ENCODE measurements at regions not wholly inside any gene's neighbourhood (a gene's known extent, or its start where the extent isn't known, plus 50 kb on each side); places are given as distances from the start of the nearest gene placed in this dataset.

- H3K27ac Mint-ChIP-seq: no peak overlapping the region
- POLR2A ChIA-PET: no interaction called here
- H3K27me3 Mint-ChIP-seq: peaks cover 4% of the 10 kb centered on the region
- no peaks in the 10 kb centered on the region for H3K36me3 Mint-ChIP-seq (ENCODE audit: low read depth)
- H3K4me1 Mint-ChIP-seq: no peaks in the 10 kb centered on the region
- ATAC-seq (ENCODE audit: low read depth) (no peak), DNase-seq (no peak)
- no peak for TF ChIP-seq CTCF (IDR thresholded peaks at IDR 0.05)
- H3K4me3 Mint-ChIP-seq: no peak overlapping the region
- H3K9me3 Mint-ChIP-seq: no peaks in the 10 kb centered on the region
- intact Hi-C loops (cut with micrococcal nuclease): no loop called here
- CTCF ChIA-PET: no interaction called here
Observed at GRCh38 chr9:3124001-3124400, 280.1 kb upstream of the PUM3 start.

GRCh38 chr9:3118081-3118480, 274.2 kb upstream of the PUM3 start:
- Mint-ChIP-seq H3K4me1 (no peaks in the 10 kb centered on the region), H3K9me3 (peaks cover 11% of the 10 kb centered on the region), H3K36me3 (ENCODE audit: low read depth) (no peaks in the 10 kb centered on the region), H3K4me3 (no peak overlapping the region), H3K27ac (no peak overlapping the region), H3K27me3 (no peaks in the 10 kb centered on the region)
- no peak for DNase-seq
- ChIA-PET CTCF (no interaction called here), POLR2A (no interaction called here)
- no peak for TF ChIP-seq CTCF (IDR thresholded peaks at IDR 0.05)
- no peak for ATAC-seq (ENCODE audit: low read depth)
- intact Hi-C loops (cut with micrococcal nuclease): no loop called here

- Mint-ChIP-seq H3K4me1 (no peaks in the 10 kb centered on the region), H3K27me3 (peaks cover 2% of the 10 kb centered on the region), H3K9me3 (no peaks in the 10 kb centered on the region), H3K36me3 (ENCODE audit: low read depth) (no peaks in the 10 kb centered on the region), H3K27ac (no peak overlapping the region), H3K4me3 (no peak overlapping the region)
- TF ChIP-seq CTCF (IDR thresholded peaks at IDR 0.05): no peak
- ChIA-PET CTCF (no interaction called here), POLR2A (no interaction called here)
- no peak for ATAC-seq (ENCODE audit: low read depth)
- no peak for DNase-seq
- intact Hi-C loops (cut with micrococcal nuclease): no loop called here
Observed at GRCh38 chr9:3099646-3100045, 255.8 kb upstream of the PUM3 start.

- Mint-ChIP-seq H3K27me3 (peaks cover 1% of the 10 kb centered on the region), H3K4me3 (no peak overlapping the region), H3K36me3 (ENCODE audit: low read depth) (no peaks in the 10 kb centered on the region), H3K9me3 (no peaks in the 10 kb centered on the region), H3K27ac (no peak overlapping the region), H3K4me1 (no peaks in the 10 kb centered on the region)
- no peak for TF ChIP-seq CTCF (IDR thresholded peaks at IDR 0.05)
- ATAC-seq (ENCODE audit: low read depth) (no peak), DNase-seq (no peak)
- CTCF ChIA-PET: no interaction called here
- POLR2A ChIA-PET: no interaction called here
- intact Hi-C loops (cut with micrococcal nuclease): no loop called here
Observed at GRCh38 chr9:3088219-3088618, 244.3 kb upstream of the PUM3 start.

- Mint-ChIP-seq H3K4me3 (no peak overlapping the region), H3K27ac (no peak overlapping the region), H3K4me1 (no peaks in the 10 kb centered on the region), H3K9me3 (no peaks in the 10 kb centered on the region), H3K27me3 (no peaks in the 10 kb centered on the region), H3K36me3 (ENCODE audit: low read depth) (no peaks in the 10 kb centered on the region)
- DNase-seq (no peak), ATAC-seq (ENCODE audit: low read depth) (no peak)
- ChIA-PET CTCF (no interaction called here), POLR2A (no interaction called here)
- no peak for TF ChIP-seq CTCF (IDR thresholded peaks at IDR 0.05)
- intact Hi-C loops (cut with micrococcal nuclease): no loop called here
Observed at GRCh38 chr9:3087697-3088096, 243.8 kb upstream of the PUM3 start.
